ENCODE measurements at regions not wholly inside any gene's neighbourhood (a gene's known extent, or its start where the extent isn't known, plus 50 kb on each side); places are given as distances from the start of the nearest gene placed in this dataset.

DNA sequence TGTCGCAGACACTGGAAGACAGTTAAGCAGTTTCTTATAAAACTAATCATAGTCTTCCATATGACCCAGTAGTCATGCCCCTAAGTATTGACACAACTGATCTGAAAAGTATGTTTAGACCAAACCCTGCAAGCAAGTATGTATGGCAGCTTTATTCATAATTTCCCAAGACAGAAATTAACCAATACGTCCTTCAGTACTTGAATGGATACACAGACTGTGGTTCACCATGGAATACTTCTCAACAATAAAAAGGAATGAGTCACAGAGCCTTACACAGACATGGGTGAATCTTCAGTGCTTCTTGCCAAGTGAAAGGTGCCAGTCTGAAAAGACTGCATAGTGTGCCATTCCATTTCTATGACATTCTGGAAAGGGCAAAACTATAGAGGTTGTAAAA is 50.2 kb upstream of the AKR1E2 start:
- TF ChIP-seq YY1 (IDR thresholded peaks at IDR 0.05; ENCODE audit: low read depth) (no peak), CEBPB (IDR thresholded peaks at IDR 0.05) (no peak)

DNA sequence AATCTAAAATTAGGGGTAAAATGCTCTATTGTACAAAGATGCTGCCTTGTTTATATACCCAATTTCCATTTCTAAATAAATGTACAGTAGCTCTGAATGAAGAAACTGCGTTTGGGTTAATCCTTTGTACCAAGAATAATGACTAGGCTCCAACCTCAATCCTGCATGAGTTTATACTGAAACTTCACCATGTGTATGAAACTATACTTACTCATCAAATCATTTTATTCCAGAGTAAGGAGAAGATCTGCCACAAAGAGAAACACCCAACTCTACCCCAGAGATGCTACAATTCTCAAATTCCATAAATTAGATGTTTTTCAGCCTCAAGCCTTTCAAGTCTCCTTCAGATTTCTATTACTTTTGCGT is 53.8 kb upstream of the AKR1E2 start:
- no peak for TF ChIP-seq CEBPB (IDR thresholded peaks at IDR 0.05)
- no peak for TF ChIP-seq NFIC (IDR thresholded peaks at IDR 0.05)
- TF ChIP-seq YY1 (IDR thresholded peaks at IDR 0.05; ENCODE audit: low read depth): no peak
- no peak for TF ChIP-seq TAF1 (IDR thresholded peaks at IDR 0.05; ENCODE audit: low read depth)

DNA sequence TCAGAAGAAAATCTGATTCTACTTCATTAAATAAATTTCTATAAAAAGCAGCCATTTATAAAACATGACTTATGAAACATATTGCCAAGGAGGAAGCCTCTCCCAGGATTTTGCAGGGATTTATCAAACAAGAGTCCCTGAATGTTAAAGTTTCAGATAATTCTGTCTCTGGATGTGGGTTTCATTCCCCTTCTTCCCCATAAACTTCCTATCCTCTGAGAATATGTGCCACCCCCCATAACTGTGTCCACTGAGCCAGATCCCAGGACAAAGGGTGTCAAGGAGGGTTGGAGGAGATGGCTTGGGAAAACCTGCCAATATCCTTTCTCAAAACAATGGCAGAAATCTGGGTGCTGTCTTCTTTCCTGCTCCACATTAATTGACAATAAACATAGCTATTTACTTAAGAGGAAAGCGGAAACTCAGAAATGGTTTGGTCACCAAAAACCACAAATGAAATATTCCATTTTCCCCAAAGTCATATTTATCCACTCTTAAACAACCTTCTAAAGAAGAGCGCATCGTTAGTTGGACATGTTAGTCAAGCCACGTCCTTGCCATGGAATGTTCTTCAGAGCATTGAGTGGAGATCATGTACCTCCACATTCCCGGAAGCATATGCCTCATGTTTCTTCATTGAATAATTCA is 54.3 kb upstream of the AKR1E2 start:
- TF ChIP-seq EP300 (IDR thresholded peaks at IDR 0.05; ENCODE audit: borderline replicate concordance): peak; percentile 42; the same call in 1 of the 2 replicates
- no peak for TF ChIP-seq ZBTB7A (IDR thresholded peaks at IDR 0.05; ENCODE audit: low read depth)

GRCh38 chr10:4770801-4771553 is 55.0 kb upstream of the AKR1E2 start:
- TF ChIP-seq EGR1 (IDR thresholded peaks at IDR 0.05): no peak
- peak; percentile 58 for TF ChIP-seq RAD21 (IDR thresholded peaks at IDR 0.05; ENCODE audit: low read depth)
- TF ChIP-seq USF1 (IDR thresholded peaks at IDR 0.05): no peak
- TF ChIP-seq NFIC (IDR thresholded peaks at IDR 0.05): peak; percentile 48; the same call in 1 of the 2 replicates
- peak; percentile 66 for TF ChIP-seq CEBPB (IDR thresholded peaks at IDR 0.05)
- no peak for TF ChIP-seq MAX (IDR thresholded peaks at IDR 0.05)
- peak; percentile 77; the same call in 1 of the 2 replicates for TF ChIP-seq FOXM1 (IDR thresholded peaks at IDR 0.05; ENCODE audit: borderline replicate concordance, low read depth)
- no peak for TF ChIP-seq REST (IDR thresholded peaks at IDR 0.05; ENCODE audit: low read depth)
- TF ChIP-seq TCF12 (IDR thresholded peaks at IDR 0.05; ENCODE audit: low read depth): no peak
- TF ChIP-seq YY1 (IDR thresholded peaks at IDR 0.05; ENCODE audit: low read depth): no peak
- TF ChIP-seq ZBTB7A (IDR thresholded peaks at IDR 0.05; ENCODE audit: low read depth): no peak
- TF ChIP-seq CREB1 (IDR thresholded peaks at IDR 0.05; ENCODE audit: low read depth): no peak
- TF ChIP-seq EP300 (IDR thresholded peaks at IDR 0.05; ENCODE audit: borderline replicate concordance): peak; percentile 84
- peak; percentile 41; the same call in 1 of the 2 replicates for TF ChIP-seq TEAD4 (IDR thresholded peaks at IDR 0.05)
- TF ChIP-seq TAF1 (IDR thresholded peaks at IDR 0.05; ENCODE audit: low read depth): no peak

DNA sequence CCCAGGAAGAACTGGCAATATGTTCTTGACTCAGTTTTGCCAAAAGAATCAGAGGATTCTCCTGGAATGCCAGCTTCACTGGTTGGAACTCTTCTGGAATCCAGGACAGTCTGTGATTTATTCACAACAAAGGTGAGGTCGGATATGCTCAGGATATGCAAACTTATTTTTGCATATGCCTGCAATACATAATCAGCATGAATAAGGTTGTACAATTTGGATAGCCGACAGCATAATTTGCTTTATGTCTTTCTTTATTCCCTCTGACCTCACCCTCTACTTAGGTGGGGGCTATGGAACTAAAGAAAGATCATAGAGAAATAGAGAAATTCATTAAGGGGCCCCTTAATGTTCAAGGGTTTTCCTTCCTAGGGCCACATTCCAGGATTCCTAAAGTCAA is 57.6 kb upstream of the AKR1E2 start:
- TF ChIP-seq FOXM1 (IDR thresholded peaks at IDR 0.05; ENCODE audit: borderline replicate concordance, low read depth): no peak

- TF ChIP-seq TAF1 (IDR thresholded peaks at IDR 0.05; ENCODE audit: low read depth) (no peak), RAD21 (IDR thresholded peaks at IDR 0.05; ENCODE audit: low read depth) (peak; percentile 80), NFIC (IDR thresholded peaks at IDR 0.05) (no peak)
Measured at GRCh38 chr10:4767033-4767814, 58.8 kb upstream of the AKR1E2 start.

DNA sequence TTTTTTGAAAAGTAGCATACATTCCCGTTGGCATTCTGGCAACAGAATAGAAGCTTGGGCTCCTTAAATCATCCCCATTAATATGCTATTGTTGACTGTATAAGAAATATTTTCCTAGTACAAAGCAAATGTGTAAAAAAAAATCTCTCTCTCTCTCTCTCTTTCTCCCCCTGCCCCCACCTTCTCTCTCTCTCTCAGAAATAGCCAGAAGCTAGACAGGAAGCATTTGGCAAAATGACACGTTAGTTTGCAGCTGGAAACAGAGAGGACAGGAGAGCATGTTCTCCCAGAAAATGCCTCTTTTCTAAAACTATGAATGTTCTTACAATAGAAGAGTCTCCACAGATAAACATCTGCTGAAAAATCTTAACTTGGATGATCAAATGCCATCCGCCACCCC is 59.6 kb upstream of the AKR1E2 start:
- TF ChIP-seq FOXM1 (IDR thresholded peaks at IDR 0.05; ENCODE audit: borderline replicate concordance, low read depth) (no peak), NFIC (IDR thresholded peaks at IDR 0.05) (no peak)

- no peak for TF ChIP-seq EGR1 (IDR thresholded peaks at IDR 0.05)
Measured at GRCh38 chr10:4765428-4765827, 60.6 kb upstream of the AKR1E2 start.

DNA sequence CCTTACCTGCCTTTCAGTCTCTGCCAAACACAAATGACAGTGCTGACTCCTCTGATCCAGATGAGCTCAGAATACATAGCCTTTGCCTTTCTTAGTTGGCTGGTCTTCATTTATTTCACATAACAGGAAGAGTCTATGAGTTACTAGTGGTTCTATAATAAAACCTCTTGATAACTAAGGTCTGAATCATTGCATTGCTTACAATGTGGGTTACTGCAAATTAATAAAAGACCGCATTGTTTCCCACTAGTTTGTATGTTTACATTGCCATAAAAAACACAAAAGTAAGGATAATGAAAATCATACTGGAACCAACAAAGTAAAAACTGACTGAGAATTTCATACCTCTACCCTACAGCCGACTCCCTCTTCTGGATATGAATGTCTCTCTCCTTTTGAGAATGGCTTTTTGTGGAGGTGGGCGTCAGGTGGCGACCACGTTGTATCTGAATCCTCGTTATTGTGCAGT is 62.0 kb upstream of the AKR1E2 start:
- TF ChIP-seq RAD21 (IDR thresholded peaks at IDR 0.05; ENCODE audit: low read depth): no peak
- TF ChIP-seq CREB1 (IDR thresholded peaks at IDR 0.05; ENCODE audit: low read depth): no peak
- TF ChIP-seq TAF1 (IDR thresholded peaks at IDR 0.05; ENCODE audit: low read depth): no peak
- no peak for TF ChIP-seq TEAD4 (IDR thresholded peaks at IDR 0.05)
- TF ChIP-seq MAX (IDR thresholded peaks at IDR 0.05): no peak
- TF ChIP-seq EP300 (IDR thresholded peaks at IDR 0.05; ENCODE audit: borderline replicate concordance): no peak
- TF ChIP-seq FOXM1 (IDR thresholded peaks at IDR 0.05; ENCODE audit: borderline replicate concordance, low read depth): no peak
- TF ChIP-seq USF1 (IDR thresholded peaks at IDR 0.05): no peak
- TF ChIP-seq ZBTB7A (IDR thresholded peaks at IDR 0.05; ENCODE audit: low read depth): no peak
- TF ChIP-seq YY1 (IDR thresholded peaks at IDR 0.05; ENCODE audit: low read depth): no peak
- no peak for TF ChIP-seq TCF12 (IDR thresholded peaks at IDR 0.05; ENCODE audit: low read depth)
- TF ChIP-seq EGR1 (IDR thresholded peaks at IDR 0.05): no peak
- TF ChIP-seq CEBPB (IDR thresholded peaks at IDR 0.05): no peak
- no peak for TF ChIP-seq REST (IDR thresholded peaks at IDR 0.05; ENCODE audit: low read depth)
- no peak for TF ChIP-seq NFIC (IDR thresholded peaks at IDR 0.05)

Measured in Ishikawa (cell line).